ENCODE measurements at regions not wholly inside any gene's neighbourhood (a gene's known extent, or its start where the extent isn't known, plus 50 kb on each side); places are given as distances from the start of the nearest gene placed in this dataset.

DNA sequence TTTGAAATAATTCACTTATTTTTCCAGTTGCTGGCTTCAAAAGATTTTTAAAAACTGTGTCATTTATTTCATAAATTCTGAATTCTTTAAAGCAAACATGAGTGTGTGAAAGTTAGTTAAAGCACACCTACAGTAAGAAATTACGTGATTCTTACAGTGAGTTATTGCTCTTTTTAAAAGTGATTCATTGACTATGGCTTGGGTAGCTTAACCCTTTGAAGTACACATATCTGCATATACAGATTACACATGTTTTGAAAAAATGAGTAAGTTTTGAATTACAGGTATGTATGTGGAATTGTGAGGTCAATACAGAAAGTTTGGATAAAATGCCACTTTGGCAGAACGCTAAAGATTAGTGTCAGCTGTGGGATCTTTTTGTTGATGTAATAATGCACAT, 64.5 kb upstream of the MBNL1 start:
- TF ChIP-seq YY1 (IDR thresholded peaks at IDR 0.05; ENCODE audit: insufficient read depth, insufficient read length), result no peak
- TF ChIP-seq ZNF274 (IDR thresholded peaks at IDR 0.05; ENCODE audit: low read depth, low read length), result no peak
- TF ChIP-seq SUZ12 (IDR thresholded peaks at IDR 0.05; ENCODE audit: extremely low read depth, insufficient read depth, insufficient read length), result no peak

Measured in NT2/D1 (cell line).